ENCODE measurements at regions not wholly inside any gene's neighbourhood (a gene's known extent, or its start where the extent isn't known, plus 50 kb on each side); places are given as distances from the start of the nearest gene placed in this dataset.

DNA sequence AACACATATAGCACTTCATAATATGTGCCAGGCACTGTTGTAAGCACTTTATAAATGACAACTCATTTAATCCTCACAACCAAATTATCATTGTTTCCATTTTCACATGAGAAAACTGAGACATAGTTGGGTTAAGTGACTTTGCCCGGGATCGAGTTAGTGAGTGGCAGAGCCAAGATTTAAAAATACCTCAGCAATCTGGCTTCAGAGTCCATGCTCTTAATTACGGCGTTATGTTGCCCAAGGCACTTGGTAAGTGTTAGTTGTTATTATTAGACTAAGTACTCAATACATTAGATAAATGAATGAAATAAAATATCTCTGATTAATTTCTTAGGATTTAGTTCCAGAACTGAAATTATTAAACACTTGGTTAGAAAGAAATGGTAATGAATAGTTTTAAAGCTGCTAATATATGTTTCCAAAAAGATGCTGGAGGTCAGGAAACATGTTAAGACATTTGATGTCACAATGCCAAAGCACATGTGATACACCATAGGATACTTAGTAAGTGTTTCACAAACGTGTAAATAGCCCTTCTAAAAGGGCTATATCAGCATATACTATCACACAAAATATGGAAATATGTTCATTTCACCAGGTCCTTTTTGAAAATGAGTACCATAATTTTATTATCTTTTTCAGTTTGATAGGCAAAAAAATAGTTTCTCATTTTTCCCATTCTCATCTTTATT is 301.9 kb downstream of the GPAT3 start:
- Mint-ChIP-seq H3K4me1 (no peaks in the 10 kb centered on the region), H3K36me3 (ENCODE audit: low read depth) (no peaks in the 10 kb centered on the region), H3K4me3 (no peak overlapping the region), H3K9me3 (peaks cover 3% of the 10 kb centered on the region), H3K27me3 (ENCODE audit: low read depth) (no peaks in the 10 kb centered on the region), H3K27ac (no peak overlapping the region)
- TF ChIP-seq CTCF (IDR thresholded peaks at IDR 0.05; ENCODE audit: unreplicated experiment in 3 of 3), result no peak

DNA sequence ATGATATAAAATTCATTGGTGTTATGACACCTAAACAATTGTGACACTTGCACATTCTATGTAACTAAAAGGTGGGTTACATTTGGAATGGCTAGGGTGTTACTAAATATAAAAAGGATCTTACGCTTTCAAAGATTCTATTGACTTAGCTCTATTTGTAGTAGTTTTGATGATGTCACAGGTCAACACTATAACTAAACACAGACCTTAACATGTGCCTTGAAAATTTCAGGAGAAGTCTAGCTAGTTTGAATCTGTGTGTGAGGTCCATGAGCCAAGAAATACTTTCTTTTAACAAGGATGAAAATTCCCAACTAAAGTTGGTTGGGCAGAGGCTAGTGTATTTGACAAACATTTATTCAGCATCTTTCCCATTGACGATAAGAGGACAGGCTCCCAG is 298.0 kb downstream of the GPAT3 start:
- no peak overlapping the region for H3K4me3 Mint-ChIP-seq
- H3K27me3 Mint-ChIP-seq (ENCODE audit: low read depth), result no peaks in the 10 kb centered on the region
- peaks cover 3% of the 10 kb centered on the region for H3K9me3 Mint-ChIP-seq
- no peak for TF ChIP-seq CTCF (IDR thresholded peaks at IDR 0.05; ENCODE audit: unreplicated experiment in 3 of 3)
- H3K27ac Mint-ChIP-seq, result no peak overlapping the region
- H3K36me3 Mint-ChIP-seq (ENCODE audit: low read depth), result no peaks in the 10 kb centered on the region
- no peaks in the 10 kb centered on the region for H3K4me1 Mint-ChIP-seq

DNA sequence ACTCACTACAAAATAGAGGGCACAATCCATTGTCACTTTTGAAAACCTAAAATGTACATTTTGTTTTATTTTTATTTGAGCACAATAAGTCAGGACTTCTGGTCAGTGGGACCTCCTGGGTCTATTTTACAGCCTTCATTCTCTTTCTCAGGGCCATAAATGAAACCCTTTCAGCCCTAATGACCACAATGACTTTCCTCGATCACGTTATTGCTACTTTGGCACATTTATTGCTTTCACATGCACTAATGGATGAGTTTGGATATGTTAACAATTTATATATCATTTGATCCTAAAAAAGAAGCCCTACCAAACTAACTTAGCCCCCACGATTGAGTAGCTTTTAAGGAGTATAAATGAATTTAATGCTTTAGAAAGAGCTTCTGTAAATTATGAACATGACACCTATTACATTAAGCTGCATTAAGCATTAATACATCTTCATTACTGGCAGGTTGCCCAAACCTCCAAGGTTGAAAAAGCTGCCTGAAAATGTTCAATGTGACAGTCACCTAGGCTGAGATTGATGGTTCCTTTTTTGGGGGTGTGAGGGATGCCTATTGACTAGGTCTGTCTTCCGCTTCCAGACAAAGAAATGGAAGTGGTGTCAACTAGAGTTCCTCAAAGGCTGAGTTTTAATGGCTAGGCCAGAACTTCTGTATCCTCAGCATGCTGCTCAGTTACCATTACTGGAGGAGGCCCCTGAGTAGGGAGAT is 296.4 kb downstream of the GPAT3 start:
- Mint-ChIP-seq H3K36me3 (ENCODE audit: low read depth) (no peaks in the 10 kb centered on the region), H3K27me3 (ENCODE audit: low read depth) (no peaks in the 10 kb centered on the region), H3K27ac (no peak overlapping the region), H3K4me3 (no peak overlapping the region), H3K9me3 (peaks cover 3% of the 10 kb centered on the region), H3K4me1 (no peaks in the 10 kb centered on the region)
- TF ChIP-seq CTCF (IDR thresholded peaks at IDR 0.05; ENCODE audit: unreplicated experiment in 3 of 3), result no peak

- H3K4me3 Mint-ChIP-seq, result no peak overlapping the region
- H3K4me1 Mint-ChIP-seq, result no peaks in the 10 kb centered on the region
- H3K36me3 Mint-ChIP-seq (ENCODE audit: low read depth), result no peaks in the 10 kb centered on the region
- H3K27ac Mint-ChIP-seq, result no peak overlapping the region
- H3K9me3 Mint-ChIP-seq, result peaks cover 3% of the 10 kb centered on the region
- TF ChIP-seq CTCF (IDR thresholded peaks at IDR 0.05; ENCODE audit: unreplicated experiment in 3 of 3), result no peak
- no peaks in the 10 kb centered on the region for H3K27me3 Mint-ChIP-seq (ENCODE audit: low read depth)
Observed at GRCh38 chr4:83831588-83831987, 295.7 kb downstream of the GPAT3 start.

- Mint-ChIP-seq H3K9me3 (peaks cover 5% of the 10 kb centered on the region), H3K36me3 (ENCODE audit: low read depth) (no peaks in the 10 kb centered on the region), H3K4me3 (no peak overlapping the region), H3K27ac (no peak overlapping the region), H3K27me3 (ENCODE audit: low read depth) (no peaks in the 10 kb centered on the region), H3K4me1 (no peaks in the 10 kb centered on the region)
- TF ChIP-seq CTCF (IDR thresholded peaks at IDR 0.05; ENCODE audit: unreplicated experiment in 3 of 3), result no peak
Observed at GRCh38 chr4:83830138-83830888, 294.4 kb downstream of the GPAT3 start.
